ENCODE measurements at regions not wholly inside any gene's neighbourhood (a gene's known extent, or its start where the extent isn't known, plus 50 kb on each side); places are given as distances from the start of the nearest gene placed in this dataset.

DNA sequence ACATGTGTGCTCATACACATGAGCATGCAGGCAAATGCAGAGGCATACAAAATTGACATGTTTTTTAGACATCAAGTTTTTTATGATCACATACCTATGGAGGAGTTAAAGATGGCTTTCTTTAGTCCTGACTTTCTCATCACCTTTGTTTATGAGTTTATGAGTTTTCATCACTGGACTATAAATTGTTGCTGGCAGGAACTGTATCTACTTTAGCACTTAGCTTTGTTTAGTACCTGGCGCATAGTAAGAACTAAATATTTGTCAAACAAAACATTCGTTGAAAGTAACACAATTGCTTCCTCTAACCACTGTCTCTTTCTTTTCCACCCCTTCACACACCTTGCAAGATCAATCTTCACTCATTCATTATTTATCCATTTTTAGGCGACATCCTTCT, 182.6 kb downstream of the SUCNR1 start:
- in situ Hi-C loops (cut with HindIII; ENCODE audit: low pct_unique_long_range_greater_than_20kb, low sequenced_read_pairs), result no loop called here
- Histone ChIP-seq H3K27ac (ENCODE audit: low read length) (no peak overlapping the region), H3K27me3 (ENCODE audit: control insufficient read depth, insufficient read depth, low read length) (no peaks in the 10 kb centered on the region), H3K4me3 (ENCODE audit: low read depth in 2 of 2, low read length in 2 of 2) (no peak overlapping the region), H3K36me3 (ENCODE audit: control insufficient read depth, insufficient read depth, low read length) (no peaks in the 10 kb centered on the region), H3K9me3 (ENCODE audit: control insufficient read depth, insufficient read depth, low read depth, low read length) (no peaks in the 10 kb centered on the region), H3K4me1 (ENCODE audit: control insufficient read depth, insufficient read depth, low read length) (no peaks in the 10 kb centered on the region)
- CTCF ChIA-PET, result no interaction called here
- intact Hi-C loops (cut with micrococcal nuclease; ENCODE audit: unreplicated experiment), result no loop called here
- BruUV-seq (replicated peaks), result no TSS peak
- no peak for TF ChIP-seq POLR2AphosphoS5 (IDR thresholded peaks at IDR 0.05; ENCODE audit: low read depth, low read length)
- no peak for TF ChIP-seq TCF7L2 (IDR thresholded peaks at IDR 0.05; ENCODE audit: low read depth, low read length)
- TF ChIP-seq, protein P1, sequence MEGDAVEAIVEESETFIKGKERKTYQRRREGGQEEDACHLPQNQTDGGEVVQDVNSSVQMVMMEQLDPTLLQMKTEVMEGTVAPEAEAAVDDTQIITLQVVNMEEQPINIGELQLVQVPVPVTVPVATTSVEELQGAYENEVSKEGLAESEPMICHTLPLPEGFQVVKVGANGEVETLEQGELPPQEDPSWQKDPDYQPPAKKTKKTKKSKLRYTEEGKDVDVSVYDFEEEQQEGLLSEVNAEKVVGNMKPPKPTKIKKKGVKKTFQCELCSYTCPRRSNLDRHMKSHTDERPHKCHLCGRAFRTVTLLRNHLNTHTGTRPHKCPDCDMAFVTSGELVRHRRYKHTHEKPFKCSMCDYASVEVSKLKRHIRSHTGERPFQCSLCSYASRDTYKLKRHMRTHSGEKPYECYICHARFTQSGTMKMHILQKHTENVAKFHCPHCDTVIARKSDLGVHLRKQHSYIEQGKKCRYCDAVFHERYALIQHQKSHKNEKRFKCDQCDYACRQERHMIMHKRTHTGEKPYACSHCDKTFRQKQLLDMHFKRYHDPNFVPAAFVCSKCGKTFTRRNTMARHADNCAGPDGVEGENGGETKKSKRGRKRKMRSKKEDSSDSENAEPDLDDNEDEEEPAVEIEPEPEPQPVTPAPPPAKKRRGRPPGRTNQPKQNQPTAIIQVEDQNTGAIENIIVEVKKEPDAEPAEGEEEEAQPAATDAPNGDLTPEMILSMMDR (IDR thresholded peaks at IDR 0.05), result no peak
- TF ChIP-seq, protein P2, sequence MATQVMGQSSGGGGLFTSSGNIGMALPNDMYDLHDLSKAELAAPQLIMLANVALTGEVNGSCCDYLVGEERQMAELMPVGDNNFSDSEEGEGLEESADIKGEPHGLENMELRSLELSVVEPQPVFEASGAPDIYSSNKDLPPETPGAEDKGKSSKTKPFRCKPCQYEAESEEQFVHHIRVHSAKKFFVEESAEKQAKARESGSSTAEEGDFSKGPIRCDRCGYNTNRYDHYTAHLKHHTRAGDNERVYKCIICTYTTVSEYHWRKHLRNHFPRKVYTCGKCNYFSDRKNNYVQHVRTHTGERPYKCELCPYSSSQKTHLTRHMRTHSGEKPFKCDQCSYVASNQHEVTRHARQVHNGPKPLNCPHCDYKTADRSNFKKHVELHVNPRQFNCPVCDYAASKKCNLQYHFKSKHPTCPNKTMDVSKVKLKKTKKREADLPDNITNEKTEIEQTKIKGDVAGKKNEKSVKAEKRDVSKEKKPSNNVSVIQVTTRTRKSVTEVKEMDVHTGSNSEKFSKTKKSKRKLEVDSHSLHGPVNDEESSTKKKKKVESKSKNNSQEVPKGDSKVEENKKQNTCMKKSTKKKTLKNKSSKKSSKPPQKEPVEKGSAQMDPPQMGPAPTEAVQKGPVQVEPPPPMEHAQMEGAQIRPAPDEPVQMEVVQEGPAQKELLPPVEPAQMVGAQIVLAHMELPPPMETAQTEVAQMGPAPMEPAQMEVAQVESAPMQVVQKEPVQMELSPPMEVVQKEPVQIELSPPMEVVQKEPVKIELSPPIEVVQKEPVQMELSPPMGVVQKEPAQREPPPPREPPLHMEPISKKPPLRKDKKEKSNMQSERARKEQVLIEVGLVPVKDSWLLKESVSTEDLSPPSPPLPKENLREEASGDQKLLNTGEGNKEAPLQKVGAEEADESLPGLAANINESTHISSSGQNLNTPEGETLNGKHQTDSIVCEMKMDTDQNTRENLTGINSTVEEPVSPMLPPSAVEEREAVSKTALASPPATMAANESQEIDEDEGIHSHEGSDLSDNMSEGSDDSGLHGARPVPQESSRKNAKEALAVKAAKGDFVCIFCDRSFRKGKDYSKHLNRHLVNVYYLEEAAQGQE (IDR thresholded peaks at IDR 0.05; ENCODE audit: insufficient read depth in 1 of 2, low read depth in 2 of 2, low read length in 1 of 2), result no peak
- TF ChIP-seq SIN3A (IDR thresholded peaks at IDR 0.05; ENCODE audit: borderline replicate concordance, insufficient read depth, low read depth, low read length), result no peak
- POLR2A ChIA-PET, result no interaction called here
- ATAC-seq, result no peak
- DNase-seq (ENCODE audit: low read depth, low spot score), result no peak

DNA sequence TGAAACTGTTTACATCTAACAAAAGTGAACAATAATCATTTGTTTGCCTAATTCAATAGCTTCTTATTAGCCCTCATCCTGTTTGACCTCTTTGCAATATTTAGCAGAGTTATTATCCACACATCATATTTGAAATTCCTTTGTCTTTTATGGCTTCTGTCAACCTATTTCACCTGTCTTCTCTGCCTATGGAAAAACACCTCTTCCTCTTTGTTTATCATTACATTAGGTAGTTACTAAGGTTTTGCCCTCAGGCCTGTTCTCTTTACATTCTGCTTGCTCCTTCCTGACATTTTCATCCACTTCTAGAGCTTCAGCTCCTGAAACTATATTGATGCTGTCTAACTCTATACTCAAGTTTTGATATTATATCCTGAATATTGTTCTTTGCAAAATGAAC, 183.0 kb downstream of the SUCNR1 start:
- Histone ChIP-seq H3K4me1 (ENCODE audit: control insufficient read depth, insufficient read depth, low read length) (no peaks in the 10 kb centered on the region), H3K9me3 (ENCODE audit: control insufficient read depth, insufficient read depth, low read depth, low read length) (no peaks in the 10 kb centered on the region), H3K36me3 (ENCODE audit: control insufficient read depth, insufficient read depth, low read length) (no peaks in the 10 kb centered on the region), H3K27me3 (ENCODE audit: control insufficient read depth, insufficient read depth, low read length) (no peaks in the 10 kb centered on the region), H3K4me3 (ENCODE audit: low read depth in 2 of 2, low read length in 2 of 2) (no peak overlapping the region), H3K27ac (ENCODE audit: low read length) (no peak overlapping the region)
- no TSS peak for BruUV-seq (replicated peaks)
- DNase-seq (ENCODE audit: low read depth, low spot score) (no peak), ATAC-seq (no peak)
- in situ Hi-C loops (cut with HindIII; ENCODE audit: low pct_unique_long_range_greater_than_20kb, low sequenced_read_pairs) (no loop called here), intact Hi-C loops (cut with micrococcal nuclease; ENCODE audit: unreplicated experiment) (no loop called here)
- ChIA-PET POLR2A (no interaction called here), CTCF (no interaction called here)
- TF ChIP-seq TCF7L2 (IDR thresholded peaks at IDR 0.05; ENCODE audit: low read depth, low read length), result no peak
- no peak for TF ChIP-seq SIN3A (IDR thresholded peaks at IDR 0.05; ENCODE audit: borderline replicate concordance, insufficient read depth, low read depth, low read length)
- TF ChIP-seq, protein P1 (IDR thresholded peaks at IDR 0.05), result no peak
- TF ChIP-seq POLR2AphosphoS5 (IDR thresholded peaks at IDR 0.05; ENCODE audit: low read depth, low read length), result no peak
- TF ChIP-seq, protein P2 (IDR thresholded peaks at IDR 0.05; ENCODE audit: insufficient read depth in 1 of 2, low read depth in 2 of 2, low read length in 1 of 2), result no peak
